ENCODE measurements at regions not wholly inside any gene's neighbourhood (a gene's known extent, or its start where the extent isn't known, plus 50 kb on each side); places are given as distances from the start of the nearest gene placed in this dataset.

DNA sequence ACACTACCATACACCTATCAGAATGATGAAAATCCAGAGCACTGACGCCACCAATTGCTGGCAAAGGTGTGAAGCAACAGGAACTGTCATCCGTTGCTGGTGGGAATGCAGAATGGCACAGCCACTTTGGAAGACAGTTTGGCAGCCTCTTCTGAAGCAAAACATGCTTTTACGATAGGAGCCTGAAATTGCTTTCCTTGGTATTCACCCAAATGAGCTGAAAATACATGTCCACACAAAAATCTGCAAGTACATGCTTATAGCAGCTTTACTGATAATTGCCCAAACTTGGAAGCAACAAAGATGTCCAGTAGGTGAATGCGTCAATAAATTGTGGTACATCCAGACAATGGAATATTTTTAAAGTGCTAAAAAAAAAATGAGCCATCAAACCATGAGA lies 322.8 kb upstream of the FAT1 start:
- Histone ChIP-seq H3K4me2 (ENCODE audit: insufficient read depth in 1 of 2, low read depth in 2 of 2, low read length in 2 of 2) (no peak overlapping the region), H4K20me1 (replicated peaks in 1 of 2; ENCODE audit: control insufficient read depth in 1 of 2, insufficient read depth in 2 of 2, low read length in 2 of 2) (no peaks in the 10 kb centered on the region), H2BK15ac (ENCODE audit: low read length) (no peak overlapping the region), H4K8ac (ENCODE audit: extremely low read depth, insufficient read depth, low read length) (no peak overlapping the region), H2AK5ac (ENCODE audit: low read depth, low read length) (no peak overlapping the region), H3K4me1 (replicated peaks in 1 of 4; ENCODE audit: control insufficient read depth in 3 of 4, insufficient read depth in 4 of 4, low read length in 3 of 4) (no peaks in the 10 kb centered on the region), H3K18ac (ENCODE audit: extremely low read depth, low read length) (no peak overlapping the region), H3K79me1 (ENCODE audit: low read depth, low read length) (no peaks in the 10 kb centered on the region), H2BK20ac (ENCODE audit: low read length) (no peak overlapping the region), H3K14ac (ENCODE audit: insufficient read length) (no peak overlapping the region), H3K79me2 (ENCODE audit: control insufficient read depth in 1 of 2, insufficient read depth in 2 of 2, low read length in 2 of 2) (no peaks in the 10 kb centered on the region), H3K27ac (ENCODE audit: low read depth, low read length) (no peak overlapping the region), H2BK12ac (ENCODE audit: low read depth, low read length) (no peak overlapping the region), H3K23me2 (ENCODE audit: low read depth, low read length) (no peaks in the 10 kb centered on the region), H3K9me3 (ENCODE audit: insufficient read depth in 2 of 2, low read depth in 1 of 2, low read length in 1 of 2) (peaks cover 5 to 6% of the 10 kb centered on the region in 2 experiments; a peak in 2 of 4 replicates), H2BK120ac (replicated peaks; ENCODE audit: low read depth, low read length) (no peak overlapping the region), H3K4me3 (ENCODE audit: extremely low read depth in 1 of 4, insufficient read depth in 2 of 4, low read depth in 3 of 4, low read length in 4 of 4) (no peak overlapping the region), H2BK5ac (ENCODE audit: low read depth, low read length) (no peak overlapping the region), H2AFZ (ENCODE audit: low read length) (no peak overlapping the region), H4K5ac (ENCODE audit: insufficient read length, low read depth, low read length) (no peak overlapping the region), H3K23ac (ENCODE audit: insufficient read length) (no peak overlapping the region), H3K36me3 (ENCODE audit: control insufficient read depth in 2 of 4, insufficient read depth in 4 of 4, low read length in 3 of 4) (no peaks in the 10 kb centered on the region), H4K91ac (replicated peaks; ENCODE audit: insufficient read length, low read length) (no peak overlapping the region), H3K56ac (replicated peaks; ENCODE audit: insufficient read length, low read depth, low read length) (no peak overlapping the region), H3K4ac (replicated peaks; ENCODE audit: insufficient read length, low read depth, low read length) (no peak overlapping the region), H3K9ac (replicated peaks in 1 of 4; ENCODE audit: extremely low read depth in 1 of 4, low read depth in 3 of 4, low read length in 3 of 4) (no peak overlapping the region), H3K27me3 (replicated peaks in 1 of 4; ENCODE audit: control insufficient read depth in 3 of 4, extremely low read depth in 1 of 4, insufficient read depth in 3 of 4, low read length in 3 of 4) (no peaks in the 10 kb centered on the region)
- no peak for DNase-seq (ENCODE audit: low read depth in 1 of 2, low spot score in 2 of 2)
- no peak for FAIRE-seq
- ChIA-PET POLR2A (ENCODE audit: partially characterized antibody) (no interaction called here), CTCF (ENCODE audit: partially characterized antibody) (no interaction called here)
- WGBS, 2 experiments (ENCODE audit: extremely low coverage in 1 of 2, insufficient coverage in 1 of 2, insufficient read length in 1 of 2, insufficient replicate concordance in 2 of 2, low coverage in 1 of 2, low lambda C conversion rate in 2 of 2, missing lambda C conversion rate in 1 of 2), result 95% methylated on average over 4 of the region's 4 CpGs; no CpG with 5 or more reads in 1 of the 2 experiments
- TF ChIP-seq SP4 (IDR thresholded peaks at IDR 0.05; ENCODE audit: low read length) (no peak), BRCA1 (IDR thresholded peaks at IDR 0.05; ENCODE audit: low read depth, low read length) (no peak), EZH2 (IDR thresholded peaks at IDR 0.05; ENCODE audit: low read depth, low read length, severe bottlenecking) (no peak), KDM1A (IDR thresholded peaks at IDR 0.05; ENCODE audit: borderline replicate concordance, low read length) (no peak), CREB1 (IDR thresholded peaks at IDR 0.05) (no peak), BACH1 (IDR thresholded peaks at IDR 0.05; ENCODE audit: low read length) (no peak), TEAD4 (IDR thresholded peaks at IDR 0.05; ENCODE audit: low read depth, low read length) (no peak), RNF2 (IDR thresholded peaks at IDR 0.05; ENCODE audit: borderline replicate concordance, low read depth, low read length, missing control alignments, poor library complexity, severe bottlenecking) (no peak), POLR2AphosphoS5 (IDR thresholded peaks at IDR 0.05; ENCODE audit: low read depth, low read length) (no peak), CBX5 (IDR thresholded peaks at IDR 0.05; ENCODE audit: low read depth, low read length) (no peak), CTBP2 (IDR thresholded peaks at IDR 0.05; ENCODE audit: borderline replicate concordance, insufficient read depth, insufficient read length, low read length) (no peak), RBBP5 (IDR thresholded peaks at IDR 0.05; ENCODE audit: borderline replicate concordance, low read depth, low read length) (no peak)
- TF ChIP-seq, protein P1, sequence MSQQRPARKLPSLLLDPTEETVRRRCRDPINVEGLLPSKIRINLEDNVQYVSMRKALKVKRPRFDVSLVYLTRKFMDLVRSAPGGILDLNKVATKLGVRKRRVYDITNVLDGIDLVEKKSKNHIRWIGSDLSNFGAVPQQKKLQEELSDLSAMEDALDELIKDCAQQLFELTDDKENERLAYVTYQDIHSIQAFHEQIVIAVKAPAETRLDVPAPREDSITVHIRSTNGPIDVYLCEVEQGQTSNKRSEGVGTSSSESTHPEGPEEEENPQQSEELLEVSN (IDR thresholded peaks at IDR 0.05), result no peak
- TF ChIP-seq, protein P2, sequence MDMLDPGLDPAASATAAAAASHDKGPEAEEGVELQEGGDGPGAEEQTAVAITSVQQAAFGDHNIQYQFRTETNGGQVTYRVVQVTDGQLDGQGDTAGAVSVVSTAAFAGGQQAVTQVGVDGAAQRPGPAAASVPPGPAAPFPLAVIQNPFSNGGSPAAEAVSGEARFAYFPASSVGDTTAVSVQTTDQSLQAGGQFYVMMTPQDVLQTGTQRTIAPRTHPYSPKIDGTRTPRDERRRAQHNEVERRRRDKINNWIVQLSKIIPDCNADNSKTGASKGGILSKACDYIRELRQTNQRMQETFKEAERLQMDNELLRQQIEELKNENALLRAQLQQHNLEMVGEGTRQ (IDR thresholded peaks at IDR 0.05; ENCODE audit: low read length), result no peak

All from H1 (cell line).